HK-2 (cell line): ENCODE measurements at regions not wholly inside any gene's neighbourhood (a gene's known extent, or its start where the extent isn't known, plus 50 kb on each side); places are given as distances from the start of the nearest gene placed in this dataset.
"Not testable (repeated sequence)": the region's sequence is repeated elsewhere in the genome, so short reads cannot be mapped to it uniquely, and the experiment has no call there.

Experiments used
- DNase-seq: peaks from one replicate; pipeline ENCODE4 v3.0.0-alpha.2; 2018; ENCODE audit not compliant: unreplicated experiment

GRCh38 chr6:114659513-114659912 is 316.7 kb upstream of the HS3ST5 start:
- no peak for DNase-seq

GRCh38 chr6:114651611-114652010 is 308.8 kb upstream of the HS3ST5 start:
- no peak for DNase-seq

GRCh38 chr6:114650891-114651290 is 308.1 kb upstream of the HS3ST5 start:
- no peak for DNase-seq

GRCh38 chr6:114649298-114649697 is 306.5 kb upstream of the HS3ST5 start:
- DNase-seq: no peak

- no peak for DNase-seq
Measured at GRCh38 chr6:114648847-114649246, 306.0 kb upstream of the HS3ST5 start.

GRCh38 chr6:114638341-114638740 is 295.5 kb upstream of the HS3ST5 start:
- no peak for DNase-seq

DNA sequence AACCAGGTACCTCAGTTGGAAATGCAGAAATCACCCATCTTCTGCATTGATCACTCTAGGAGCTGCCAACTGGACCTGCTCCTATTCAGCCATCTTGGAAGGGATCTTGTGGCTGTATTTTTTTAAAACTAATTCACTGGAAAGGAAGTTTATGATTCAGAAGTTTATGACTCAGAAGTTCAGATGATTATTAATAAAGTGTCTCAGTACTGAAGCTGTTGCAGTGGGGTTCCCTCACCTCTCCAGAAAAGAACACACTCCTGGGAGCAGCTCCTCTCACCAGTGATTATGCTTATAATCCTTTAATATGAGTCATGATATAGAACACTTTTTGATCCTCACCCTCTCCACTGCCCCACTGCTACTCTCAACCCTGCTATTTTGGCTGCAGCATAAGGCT is 291.2 kb upstream of the HS3ST5 start:
- no peak for DNase-seq

DNA sequence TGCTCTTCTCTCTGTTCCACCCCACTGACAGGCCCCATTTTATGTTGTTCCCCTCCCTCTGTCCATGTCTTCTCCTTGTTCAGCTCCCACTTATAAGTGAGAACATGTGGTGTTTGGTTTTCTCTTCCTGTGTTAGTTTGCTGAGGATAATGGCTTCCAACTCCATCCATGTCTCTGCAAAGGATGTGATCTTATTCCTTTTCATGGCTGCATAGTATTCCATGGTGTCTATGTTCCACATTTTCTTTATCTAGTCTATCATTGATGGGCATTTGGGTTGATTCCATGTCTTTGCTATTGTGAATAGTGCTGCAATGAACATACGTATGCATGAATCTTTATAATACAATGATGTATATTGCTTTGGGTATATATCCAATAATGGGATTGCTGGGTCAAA is 283.4 kb upstream of the HS3ST5 start:
- DNase-seq: not testable (repeated sequence)

- no peak for DNase-seq
Measured at GRCh38 chr6:114619621-114620200, 276.9 kb upstream of the HS3ST5 start.

GRCh38 chr6:114611696-114612095 is 268.9 kb upstream of the HS3ST5 start:
- no peak for DNase-seq

DNA sequence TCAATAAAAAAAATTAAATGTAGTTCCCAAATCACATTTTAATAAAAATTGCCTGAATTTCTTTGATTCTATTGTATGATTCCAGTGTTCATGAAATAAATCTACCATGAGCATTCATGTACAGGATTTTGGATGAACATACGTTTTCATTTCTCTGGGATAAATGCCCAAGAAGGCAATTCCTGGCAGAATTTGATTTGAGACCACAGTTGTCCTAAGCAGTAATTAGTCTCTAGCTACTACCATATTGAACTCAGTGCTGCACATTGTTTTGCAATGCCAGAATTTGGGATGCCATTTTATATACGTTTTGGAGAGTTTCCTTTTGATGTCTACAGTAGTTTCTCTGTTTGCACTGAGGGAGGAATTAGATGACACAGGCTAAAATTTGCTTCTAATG is 265.3 kb upstream of the HS3ST5 start:
- no peak for DNase-seq

- no peak for DNase-seq
Measured at GRCh38 chr6:114605656-114606055, 262.8 kb upstream of the HS3ST5 start.

- DNase-seq: no peak
Measured at GRCh38 chr6:114600381-114600780, 257.6 kb upstream of the HS3ST5 start.

DNA sequence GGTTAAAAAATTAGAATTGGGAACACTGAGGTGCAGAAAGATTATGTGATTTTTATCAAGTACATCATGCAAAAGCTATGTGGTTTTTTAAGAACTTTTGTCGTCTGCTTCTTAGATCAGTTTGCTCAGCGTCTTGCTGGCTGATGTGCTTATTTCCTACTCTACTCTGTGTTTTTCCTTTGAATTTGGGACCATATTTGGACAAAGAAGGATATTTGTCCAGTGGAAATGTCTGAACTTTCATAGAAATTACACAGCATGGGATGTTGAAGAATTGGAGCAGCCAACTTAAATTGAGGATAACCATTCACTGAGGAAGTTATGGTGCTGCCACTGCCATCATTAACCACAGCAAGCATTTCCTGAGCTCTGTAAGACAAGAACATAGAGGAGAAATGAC is 252.8 kb upstream of the HS3ST5 start:
- DNase-seq: no peak

DNA sequence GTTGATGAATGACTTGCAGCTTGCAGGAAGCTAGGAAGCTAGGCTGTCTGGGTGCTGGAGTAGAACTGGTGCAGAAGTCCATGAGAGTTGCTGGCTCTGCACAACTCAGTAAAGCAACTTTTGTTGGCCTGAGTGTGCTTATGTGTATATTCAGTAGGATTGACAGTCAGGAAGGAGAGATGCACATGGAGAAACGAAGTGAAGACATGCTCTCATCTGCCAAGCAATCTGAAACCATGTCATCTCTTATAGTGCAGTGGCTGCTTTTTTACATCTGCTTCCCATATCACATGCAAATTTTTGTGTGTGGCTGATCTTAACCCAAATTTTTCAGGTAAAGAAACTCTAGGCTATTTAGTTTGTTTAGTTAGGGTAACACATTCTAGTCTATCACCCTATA is 252.4 kb upstream of the HS3ST5 start:
- DNase-seq: no peak

- DNase-seq: no peak
Measured at GRCh38 chr6:114592506-114592905, 249.7 kb upstream of the HS3ST5 start.

GRCh38 chr6:114588726-114589125 is 245.9 kb upstream of the HS3ST5 start:
- no peak for DNase-seq

- no peak for DNase-seq
Measured at GRCh38 chr6:114586298-114586697, 243.5 kb upstream of the HS3ST5 start.

DNA sequence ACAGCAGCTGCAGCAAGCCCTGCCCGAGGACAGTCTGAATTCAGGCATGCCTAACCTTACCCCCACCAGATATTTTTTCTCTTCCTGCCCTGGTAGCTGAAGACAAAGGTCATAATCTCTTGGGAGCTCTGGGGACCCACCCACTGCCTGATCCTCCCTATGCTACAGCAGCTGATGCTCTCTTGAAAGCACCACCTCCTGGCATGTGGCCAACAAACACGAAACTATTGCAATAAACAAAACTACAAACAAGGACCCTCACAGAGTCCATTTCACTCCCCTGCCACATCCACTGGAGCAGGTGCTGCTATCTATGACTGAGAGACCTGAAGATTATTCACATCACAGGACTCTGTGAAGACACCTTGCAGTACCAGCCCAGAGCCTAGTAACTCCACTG is 238.5 kb upstream of the HS3ST5 start:
- DNase-seq: no peak

DNA sequence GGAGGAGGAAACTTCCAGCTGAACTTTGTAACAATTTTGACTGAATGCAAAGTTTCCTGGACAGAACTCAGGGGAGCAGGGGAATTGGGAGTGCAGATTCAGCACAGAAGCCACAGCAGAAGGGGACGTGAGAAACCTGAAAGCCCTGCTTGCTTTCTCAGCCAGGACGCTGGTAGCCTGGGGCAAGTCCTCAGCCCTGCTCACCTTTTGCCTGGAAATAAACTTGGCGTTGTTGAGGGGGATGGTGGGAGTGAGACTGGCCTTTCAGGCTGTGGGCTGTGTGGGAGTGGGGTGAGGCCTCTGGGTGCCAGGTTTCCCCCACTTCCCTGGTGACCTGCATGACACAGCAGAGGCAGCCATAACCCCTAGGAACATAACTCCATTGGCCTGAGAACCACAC is 238.1 kb upstream of the HS3ST5 start:
- DNase-seq: no peak

DNA sequence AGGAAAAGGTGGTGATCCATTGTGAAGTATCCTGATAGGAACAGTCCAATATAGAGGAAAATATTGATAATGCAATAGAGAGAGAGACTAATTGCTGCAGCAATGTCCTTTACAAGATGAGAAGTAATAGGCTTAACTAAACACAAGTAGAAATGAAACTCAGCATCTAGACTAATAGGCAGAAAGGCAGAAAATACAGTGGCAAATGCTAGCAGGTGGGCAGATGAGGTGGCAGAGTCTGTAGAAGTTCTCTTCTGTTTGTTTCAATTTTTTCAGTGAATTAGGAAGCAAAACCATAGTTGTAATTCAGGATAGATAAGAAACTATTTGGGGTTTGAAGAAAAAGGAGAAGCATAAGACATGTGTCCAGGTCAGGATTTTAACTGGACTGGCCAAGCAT is 236.7 kb upstream of the HS3ST5 start:
- DNase-seq: no peak

DNA sequence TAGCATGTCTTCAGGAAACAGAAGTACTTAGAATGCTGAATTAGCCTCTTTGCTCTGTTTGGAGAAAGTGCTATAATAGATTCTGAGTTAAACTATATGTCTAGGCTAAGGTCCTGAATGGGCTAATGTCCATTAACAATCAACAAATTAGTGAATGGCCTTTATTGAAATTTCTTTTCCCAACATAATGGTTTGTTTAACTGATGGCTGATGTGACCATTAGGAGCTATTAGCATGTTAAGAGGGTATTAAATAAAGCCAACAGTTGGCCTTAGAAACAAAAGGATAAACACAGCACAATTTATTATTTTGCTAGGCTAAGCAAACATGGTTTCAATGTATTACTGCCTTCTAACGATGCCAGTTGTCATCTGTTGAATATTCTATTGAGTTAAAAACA is 234.3 kb upstream of the HS3ST5 start:
- no peak for DNase-seq

- no peak for DNase-seq
Measured at GRCh38 chr6:114576330-114576729, 233.5 kb upstream of the HS3ST5 start.

GRCh38 chr6:114569669-114570068 is 226.8 kb upstream of the HS3ST5 start:
- no peak for DNase-seq
